ENCODE measurements at regions not wholly inside any gene's neighbourhood (a gene's known extent, or its start where the extent isn't known, plus 50 kb on each side); places are given as distances from the start of the nearest gene placed in this dataset.

DNA sequence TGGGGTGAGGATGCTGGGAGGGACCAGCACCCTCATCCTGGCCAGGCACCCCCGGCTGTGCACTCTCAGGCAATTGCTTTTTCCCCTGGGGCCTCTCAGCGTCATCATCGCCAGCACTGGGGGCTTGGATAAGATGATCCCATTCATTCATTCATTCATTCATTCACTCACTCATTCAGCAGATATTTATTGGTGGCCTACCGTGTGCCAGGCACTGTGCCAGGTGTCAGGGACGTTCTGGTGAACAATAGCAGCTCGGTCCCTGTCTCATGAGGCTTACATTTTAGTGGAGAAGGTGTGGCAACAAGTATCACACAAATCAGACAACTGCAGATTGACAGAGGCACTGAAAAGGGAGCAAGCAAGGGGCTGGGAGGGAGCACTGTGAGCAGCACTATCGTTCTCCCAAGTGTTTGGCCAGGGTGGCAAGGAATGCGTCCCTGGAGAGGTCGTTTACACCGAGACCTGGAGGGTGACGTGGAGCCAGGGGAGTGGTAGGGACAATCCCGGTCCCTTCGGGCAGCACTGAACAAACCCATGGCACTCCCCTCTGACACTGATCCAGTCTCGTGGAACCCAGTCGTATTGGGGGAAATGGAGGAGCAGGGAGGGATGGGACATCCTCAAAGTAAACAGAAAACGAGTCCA is 124.1 kb downstream of the PAPOLA start:
- TF ChIP-seq, protein P1, sequence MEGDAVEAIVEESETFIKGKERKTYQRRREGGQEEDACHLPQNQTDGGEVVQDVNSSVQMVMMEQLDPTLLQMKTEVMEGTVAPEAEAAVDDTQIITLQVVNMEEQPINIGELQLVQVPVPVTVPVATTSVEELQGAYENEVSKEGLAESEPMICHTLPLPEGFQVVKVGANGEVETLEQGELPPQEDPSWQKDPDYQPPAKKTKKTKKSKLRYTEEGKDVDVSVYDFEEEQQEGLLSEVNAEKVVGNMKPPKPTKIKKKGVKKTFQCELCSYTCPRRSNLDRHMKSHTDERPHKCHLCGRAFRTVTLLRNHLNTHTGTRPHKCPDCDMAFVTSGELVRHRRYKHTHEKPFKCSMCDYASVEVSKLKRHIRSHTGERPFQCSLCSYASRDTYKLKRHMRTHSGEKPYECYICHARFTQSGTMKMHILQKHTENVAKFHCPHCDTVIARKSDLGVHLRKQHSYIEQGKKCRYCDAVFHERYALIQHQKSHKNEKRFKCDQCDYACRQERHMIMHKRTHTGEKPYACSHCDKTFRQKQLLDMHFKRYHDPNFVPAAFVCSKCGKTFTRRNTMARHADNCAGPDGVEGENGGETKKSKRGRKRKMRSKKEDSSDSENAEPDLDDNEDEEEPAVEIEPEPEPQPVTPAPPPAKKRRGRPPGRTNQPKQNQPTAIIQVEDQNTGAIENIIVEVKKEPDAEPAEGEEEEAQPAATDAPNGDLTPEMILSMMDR (IDR thresholded peaks at IDR 0.05) = no peak
- no peak for DNase-seq (ENCODE audit: low spot score)

DNA sequence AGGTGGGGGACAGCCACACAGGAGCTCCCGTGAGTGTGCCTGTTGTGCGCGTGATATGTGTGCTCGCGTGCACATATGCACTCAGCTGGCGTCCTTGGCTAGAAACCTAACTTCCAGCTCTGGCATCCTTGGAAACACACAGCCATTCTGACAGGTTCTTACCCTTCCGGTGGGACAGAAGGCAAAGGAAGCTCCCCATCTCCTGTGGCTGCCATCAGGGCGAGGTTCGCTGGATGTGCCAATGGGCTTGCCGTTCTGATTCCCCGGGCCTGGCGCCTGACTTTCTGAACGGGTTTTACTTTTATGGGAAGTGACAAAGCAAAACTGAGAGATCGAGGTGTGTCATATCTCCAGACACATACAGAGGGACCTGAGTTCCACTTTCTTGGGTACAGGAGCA is 124.7 kb downstream of the PAPOLA start:
- TF ChIP-seq, protein P1 (IDR thresholded peaks at IDR 0.05) = no peak
- Histone ChIP-seq H3K36me3 (no peaks in the 10 kb centered on the region), H3K27ac (no peak overlapping the region), H3K9me3 (no peaks in the 10 kb centered on the region), H3K27me3 (no peaks in the 10 kb centered on the region), H3K4me3 (no peak overlapping the region), H3K4me1 (no peaks in the 10 kb centered on the region)
- no peak for DNase-seq (ENCODE audit: low spot score)

More for the DNA sequence above, 124.1 kb downstream of the PAPOLA start:
- no peaks in the 10 kb centered on the region for H3K9me3 ChIP-seq
- H3K36me3 ChIP-seq = no peaks in the 10 kb centered on the region
- no peak overlapping the region for H3K27ac ChIP-seq
- H3K4me3 ChIP-seq = no peak overlapping the region
- H3K27me3 ChIP-seq = no peaks in the 10 kb centered on the region
- no peaks in the 10 kb centered on the region for H3K4me1 ChIP-seq

DNA sequence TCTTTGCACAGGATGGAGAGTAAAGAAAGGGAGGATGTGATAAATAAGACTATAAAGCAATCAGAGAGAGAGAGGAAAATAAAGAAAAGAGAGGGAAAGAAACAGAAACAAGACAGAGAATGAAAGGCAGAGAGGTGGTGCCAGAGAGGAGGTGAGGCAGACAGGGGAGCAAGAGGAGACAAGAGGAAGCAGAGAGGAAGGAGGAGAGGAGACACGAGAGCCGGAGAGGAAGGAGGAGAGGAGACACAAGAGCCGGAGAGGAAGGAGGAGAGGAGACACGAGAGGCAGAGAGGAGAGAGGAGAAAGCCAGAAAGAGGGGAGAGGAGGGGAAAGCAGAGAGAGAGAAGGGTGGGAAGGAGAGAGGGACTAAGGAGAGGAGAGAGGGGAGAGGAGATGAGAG is 125.2 kb downstream of the PAPOLA start:
- no peaks in the 10 kb centered on the region for H3K9me3 ChIP-seq
- H3K27me3 ChIP-seq = no peaks in the 10 kb centered on the region
- no peak for DNase-seq (ENCODE audit: low spot score)
- H3K36me3 ChIP-seq = no peaks in the 10 kb centered on the region
- H3K4me1 ChIP-seq = no peaks in the 10 kb centered on the region
- no peak overlapping the region for H3K4me3 ChIP-seq
- no peak overlapping the region for H3K27ac ChIP-seq
- TF ChIP-seq, protein P1 (IDR thresholded peaks at IDR 0.05) = no peak

DNA sequence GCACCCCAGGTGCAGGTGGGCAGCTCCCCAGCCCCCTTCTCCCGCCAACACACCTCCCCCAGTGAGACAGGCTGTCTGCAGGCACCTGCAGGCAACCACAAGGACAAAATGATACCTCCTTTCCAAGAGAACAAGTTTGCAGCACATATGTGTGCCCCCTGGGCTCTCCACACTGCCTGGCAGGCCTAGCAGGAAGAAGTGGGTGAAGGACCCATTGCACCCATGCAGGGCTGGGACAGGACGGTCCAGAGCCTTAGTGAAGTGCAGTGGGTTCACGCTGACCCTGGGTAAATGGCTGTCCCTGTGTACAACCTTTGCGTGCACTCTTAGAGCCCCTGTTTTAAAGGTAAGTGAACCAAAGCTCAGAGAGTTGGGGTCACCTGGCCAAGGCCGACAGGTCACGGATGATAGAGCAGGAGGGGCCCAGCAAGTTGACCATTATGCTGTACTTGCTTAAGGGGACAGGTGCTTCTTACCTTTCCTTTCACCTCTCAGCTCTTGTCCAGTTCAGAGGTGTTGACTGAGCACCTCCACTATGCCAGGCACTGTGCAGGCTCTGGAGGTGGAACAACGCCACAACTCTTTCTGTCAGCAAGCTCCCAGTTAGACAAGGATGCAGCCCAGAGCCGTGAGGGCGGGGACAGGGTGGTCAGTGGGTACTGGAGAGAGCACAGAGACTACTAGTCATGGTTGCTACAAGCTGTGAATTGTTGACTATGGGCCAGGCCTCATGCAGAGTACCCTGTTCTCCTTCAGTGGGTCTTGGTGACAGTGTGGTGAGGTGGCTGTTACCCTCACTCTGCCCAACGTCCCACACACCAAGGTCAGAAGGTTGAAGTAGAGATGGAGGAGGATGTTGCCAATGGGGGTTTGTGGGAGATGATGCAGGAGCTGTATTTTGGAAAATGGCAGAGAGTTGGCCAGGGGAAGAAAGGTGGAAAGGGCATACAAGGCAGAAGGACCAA is 125.9 kb downstream of the PAPOLA start:
- H3K27me3 ChIP-seq = no peaks in the 10 kb centered on the region
- DNase-seq (ENCODE audit: low spot score) = no peak

DNA sequence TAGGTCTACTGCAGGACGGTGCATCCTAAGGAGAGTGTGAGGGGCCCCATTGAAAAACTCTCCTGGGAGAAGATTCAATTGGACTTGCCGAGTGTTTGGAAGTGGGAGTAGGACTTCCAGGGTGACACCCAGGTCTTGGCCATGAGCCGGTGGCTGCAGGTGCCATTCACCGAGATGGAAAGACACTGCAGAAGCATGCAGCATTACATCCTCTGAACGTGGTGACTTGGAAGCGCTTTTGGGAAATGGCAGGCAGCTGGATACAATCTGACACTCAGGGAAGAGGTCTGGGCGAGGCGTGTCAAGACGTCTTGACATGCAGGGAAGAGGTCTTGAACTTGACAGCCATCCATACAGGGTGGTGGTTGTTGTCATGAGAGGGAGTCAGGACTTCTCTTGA is 126.9 kb downstream of the PAPOLA start:
- H3K27ac ChIP-seq = no peak overlapping the region
- no peaks in the 10 kb centered on the region for H3K4me1 ChIP-seq
- no peaks in the 10 kb centered on the region for H3K36me3 ChIP-seq
- H3K9me3 ChIP-seq = no peaks in the 10 kb centered on the region
- peak; percentile 16 for DNase-seq (ENCODE audit: low spot score)
- H3K4me3 ChIP-seq = no peak overlapping the region
- TF ChIP-seq, protein P1 (IDR thresholded peaks at IDR 0.05) = no peak
- no peaks in the 10 kb centered on the region for H3K27me3 ChIP-seq

More for the DNA sequence above, 125.9 kb downstream of the PAPOLA start:
- Histone ChIP-seq H3K4me3 (no peak overlapping the region), H3K9me3 (no peaks in the 10 kb centered on the region), H3K36me3 (no peaks in the 10 kb centered on the region), H3K27ac (no peak overlapping the region), H3K4me1 (no peaks in the 10 kb centered on the region)
- TF ChIP-seq, protein P1 (IDR thresholded peaks at IDR 0.05) = no peak

All from right atrium auricular region (tissue), 2 donors.